HG03097 (cell line): ENCODE measurements at regions not wholly inside any gene's neighbourhood (a gene's known extent, or its start where the extent isn't known, plus 50 kb on each side); places are given as distances from the start of the nearest gene placed in this dataset.

Source experiments
- ATAC-seq: cut with Tn5 transposase; IDR thresholded peaks from one replicate; pipeline ENCODE4 v1.9.1; 2021; ENCODE audit not compliant: unreplicated experiment, low FRiP score

DNA sequence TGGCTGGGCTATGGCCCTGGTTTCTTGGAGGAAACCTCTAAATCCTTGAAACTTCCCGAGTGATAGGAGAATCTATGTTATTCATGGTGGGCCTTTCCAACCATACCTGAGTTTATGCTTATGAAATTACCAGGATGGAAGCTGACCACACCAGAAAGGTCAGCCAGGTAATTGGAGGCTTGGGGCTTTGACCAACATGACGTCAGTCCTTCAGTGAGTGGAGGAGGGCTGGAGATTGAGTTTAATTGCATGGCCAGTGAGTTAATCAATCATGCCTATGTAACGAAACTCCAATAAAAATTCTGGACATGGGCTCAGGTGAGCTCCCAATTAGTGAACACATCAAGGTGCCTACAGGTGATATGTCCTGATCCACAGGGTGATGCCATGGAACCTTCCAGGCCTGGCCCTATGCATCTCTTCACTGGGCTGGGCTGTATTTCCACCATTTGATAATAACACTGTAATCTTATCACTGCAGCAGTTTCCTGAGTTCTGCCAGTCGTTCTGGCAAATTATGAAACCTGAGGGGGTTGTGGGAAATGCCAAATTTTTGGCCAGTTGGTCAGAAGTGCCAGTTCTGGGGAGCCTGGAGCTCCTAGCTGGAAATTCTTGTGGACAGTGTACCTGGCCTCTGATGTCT, 106.5 kb downstream of the CDH26 start:
- ATAC-seq = no peak

DNA sequence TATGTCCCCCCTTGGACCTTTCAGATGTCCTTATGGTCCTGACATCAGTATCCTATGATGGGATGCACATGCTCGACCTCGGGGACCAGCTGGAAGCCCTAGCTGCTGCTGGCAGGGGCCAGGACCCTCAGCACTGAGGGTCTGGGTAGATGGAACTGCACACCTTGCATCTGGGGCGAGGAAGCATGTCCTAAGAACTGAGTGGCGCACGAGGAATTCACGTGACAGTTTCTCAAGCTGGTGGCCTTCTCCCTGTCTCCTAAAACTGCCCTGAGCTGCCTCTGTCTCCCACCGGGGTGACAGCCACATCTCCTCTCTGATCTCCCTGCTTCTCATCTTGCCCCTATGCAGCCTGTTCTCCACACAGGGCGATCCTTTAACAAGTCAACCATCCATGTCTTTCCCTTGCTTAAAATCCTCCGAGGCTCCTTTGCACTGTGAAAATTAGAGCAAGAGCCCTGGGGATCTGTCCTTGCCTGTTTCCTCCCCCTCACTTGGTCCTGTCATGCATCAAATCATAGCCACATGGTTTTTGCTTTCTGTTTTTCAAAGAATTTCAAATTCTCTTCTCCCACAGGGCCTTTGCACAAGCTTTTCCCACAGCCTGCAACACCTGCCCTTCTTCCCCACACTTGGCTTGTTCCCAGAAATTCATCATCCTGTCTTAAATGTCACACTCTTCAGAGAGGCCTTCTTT, 107.7 kb downstream of the CDH26 start:
- ATAC-seq = no peak

DNA sequence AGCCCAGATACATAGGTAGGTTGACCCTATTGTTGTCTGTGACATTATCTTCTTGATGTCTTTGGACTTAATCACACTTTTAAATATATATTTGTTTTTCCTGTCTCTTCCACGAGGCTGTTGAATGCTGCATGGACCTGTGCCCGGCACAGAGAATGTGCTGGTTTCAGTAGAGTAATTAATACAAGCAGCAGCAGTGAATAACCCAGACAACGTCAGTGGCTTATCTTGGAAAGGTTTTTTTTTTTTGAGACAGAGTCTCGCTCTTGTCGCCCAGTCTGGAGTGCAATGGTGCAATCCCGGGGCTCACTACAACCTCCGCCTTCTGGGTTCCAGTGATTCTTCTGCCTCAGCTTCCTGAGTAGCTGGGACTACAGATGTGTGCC, 108.2 kb downstream of the CDH26 start:
- no peak for ATAC-seq

DNA sequence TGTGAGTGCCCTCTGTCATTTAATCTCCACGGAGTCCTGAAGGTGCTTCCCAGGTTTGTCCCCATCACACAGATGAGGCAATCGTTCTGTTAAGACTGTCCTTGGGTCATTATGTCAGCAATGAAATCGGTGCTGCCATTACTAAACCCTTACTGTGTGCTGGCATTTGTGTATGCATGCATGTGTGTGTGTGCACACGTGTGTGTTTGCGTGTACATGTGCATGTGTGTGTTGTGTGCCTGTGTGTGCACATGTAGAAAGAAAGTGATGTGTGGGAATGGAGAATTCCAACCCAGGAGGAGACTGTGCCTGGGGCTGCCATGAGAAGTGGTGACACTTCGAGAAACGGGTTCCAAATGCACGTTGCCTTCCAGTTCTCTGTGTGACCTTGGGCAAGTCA, 110.3 kb downstream of the CDH26 start:
- no peak for ATAC-seq

DNA sequence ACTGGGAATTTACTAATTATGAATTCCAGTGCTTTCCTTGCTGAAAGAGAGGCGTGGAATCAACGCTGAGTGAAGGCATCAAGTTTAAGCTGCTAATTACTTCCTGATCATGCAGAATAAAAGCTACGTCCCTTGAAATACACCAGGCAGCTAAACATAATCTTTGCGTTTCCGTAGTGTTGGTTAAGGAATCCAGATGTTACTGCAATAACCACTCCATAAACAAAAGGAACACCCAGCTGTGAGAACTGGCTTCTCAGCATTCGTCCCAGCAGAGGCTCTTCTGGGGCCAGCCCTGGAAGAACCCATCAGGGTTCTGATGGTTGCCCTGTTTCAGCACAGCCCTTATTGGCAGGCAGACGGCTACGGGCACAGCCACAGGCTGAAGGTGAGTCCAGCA, 111.4 kb downstream of the CDH26 start:
- ATAC-seq = no peak

DNA sequence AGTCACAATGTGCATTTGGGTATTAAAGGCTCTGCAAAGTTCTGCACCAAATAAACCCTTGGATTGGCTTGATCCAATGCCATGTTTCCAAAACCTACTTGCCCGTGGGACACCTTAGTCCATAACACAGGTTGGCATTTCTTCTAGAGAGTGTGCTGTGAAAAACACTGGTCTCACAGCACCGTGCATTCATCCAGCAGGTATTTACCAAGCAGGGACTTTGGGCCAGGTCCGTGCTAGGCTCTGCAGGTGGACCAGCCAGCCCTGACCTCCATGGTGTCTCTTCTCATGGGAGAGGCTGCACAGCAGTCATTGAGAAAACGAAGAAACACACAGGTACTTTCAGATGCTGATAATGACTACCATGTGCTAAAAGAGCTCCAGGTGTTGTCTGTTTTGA, 112.6 kb downstream of the CDH26 start:
- ATAC-seq = no peak

DNA sequence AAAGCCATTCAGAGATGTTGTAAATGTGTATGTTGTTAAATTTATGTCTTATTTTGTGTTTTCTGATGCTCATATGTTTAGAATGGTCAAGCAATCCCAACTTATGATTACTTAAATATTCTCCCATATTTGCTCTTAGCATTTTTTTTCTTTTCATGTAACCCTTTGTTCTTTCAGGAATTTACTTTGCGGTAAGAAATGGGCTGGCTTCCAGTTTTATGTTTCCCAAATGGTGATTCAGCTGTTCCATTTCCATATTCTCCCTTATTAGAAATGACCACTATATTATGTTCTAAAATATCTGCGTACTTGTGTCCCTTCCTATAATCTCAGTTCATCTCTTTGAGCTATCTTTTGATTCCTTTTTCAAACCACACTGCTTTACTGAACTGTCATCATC, 113.7 kb downstream of the CDH26 start:
- no peak for ATAC-seq

DNA sequence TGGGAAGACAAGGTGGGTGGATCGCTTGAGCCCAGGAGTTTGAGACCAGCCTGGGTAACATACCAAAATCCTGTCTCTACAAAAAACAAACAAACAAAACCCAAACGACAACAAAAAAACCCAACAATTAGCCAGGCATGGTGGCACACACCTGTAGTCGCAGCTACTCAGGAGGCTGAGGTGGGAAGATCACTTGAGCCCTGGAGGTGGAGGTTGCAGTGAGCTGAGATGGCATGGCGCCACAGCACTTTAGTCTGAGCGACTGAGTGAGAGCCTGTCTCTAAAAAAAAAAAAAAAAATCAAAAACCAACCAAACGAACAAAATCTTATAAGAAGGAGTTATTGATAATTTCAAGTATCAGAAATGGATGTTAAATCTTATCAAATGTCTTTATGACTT, 114.9 kb downstream of the CDH26 start:
- ATAC-seq = no peak

DNA sequence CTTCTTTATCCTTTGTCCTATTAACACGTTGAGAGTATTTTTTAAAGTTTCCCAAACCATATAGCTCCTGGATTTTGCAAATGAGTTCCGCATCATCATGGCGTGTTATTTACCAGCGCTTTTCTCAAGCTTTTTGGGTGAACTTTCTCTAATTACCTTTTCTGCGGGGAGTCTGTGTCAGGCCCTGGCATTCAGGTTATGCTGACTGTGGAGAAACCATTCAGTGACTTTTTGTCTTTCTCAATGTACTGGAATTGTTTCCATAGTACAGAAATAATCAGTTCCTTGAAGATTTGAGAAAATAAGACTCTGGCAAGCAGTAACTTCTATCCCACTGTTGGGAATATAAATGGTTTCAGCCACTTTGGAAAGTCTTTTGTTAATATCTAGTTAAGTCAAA, 115.3 kb downstream of the CDH26 start:
- ATAC-seq = no peak

DNA sequence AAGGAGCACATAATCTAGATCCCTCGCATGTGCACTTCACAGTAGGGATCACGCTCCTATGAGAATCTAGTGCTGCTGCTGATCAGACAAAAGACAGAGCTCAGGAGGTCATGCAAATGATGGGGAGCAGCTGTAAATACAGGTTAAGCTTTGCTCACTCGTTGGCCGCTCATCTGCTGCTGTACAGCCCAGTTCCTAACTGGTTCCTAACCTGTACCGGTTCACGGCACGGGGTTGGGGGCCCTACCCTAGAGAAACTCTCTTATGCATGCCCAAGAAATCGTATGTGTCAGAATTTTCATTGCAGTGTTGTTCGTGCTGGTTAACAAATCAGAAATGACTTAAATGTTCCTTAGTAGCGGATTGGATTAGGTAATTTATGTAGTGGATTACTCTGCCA, 116.1 kb downstream of the CDH26 start:
- ATAC-seq = no peak

DNA sequence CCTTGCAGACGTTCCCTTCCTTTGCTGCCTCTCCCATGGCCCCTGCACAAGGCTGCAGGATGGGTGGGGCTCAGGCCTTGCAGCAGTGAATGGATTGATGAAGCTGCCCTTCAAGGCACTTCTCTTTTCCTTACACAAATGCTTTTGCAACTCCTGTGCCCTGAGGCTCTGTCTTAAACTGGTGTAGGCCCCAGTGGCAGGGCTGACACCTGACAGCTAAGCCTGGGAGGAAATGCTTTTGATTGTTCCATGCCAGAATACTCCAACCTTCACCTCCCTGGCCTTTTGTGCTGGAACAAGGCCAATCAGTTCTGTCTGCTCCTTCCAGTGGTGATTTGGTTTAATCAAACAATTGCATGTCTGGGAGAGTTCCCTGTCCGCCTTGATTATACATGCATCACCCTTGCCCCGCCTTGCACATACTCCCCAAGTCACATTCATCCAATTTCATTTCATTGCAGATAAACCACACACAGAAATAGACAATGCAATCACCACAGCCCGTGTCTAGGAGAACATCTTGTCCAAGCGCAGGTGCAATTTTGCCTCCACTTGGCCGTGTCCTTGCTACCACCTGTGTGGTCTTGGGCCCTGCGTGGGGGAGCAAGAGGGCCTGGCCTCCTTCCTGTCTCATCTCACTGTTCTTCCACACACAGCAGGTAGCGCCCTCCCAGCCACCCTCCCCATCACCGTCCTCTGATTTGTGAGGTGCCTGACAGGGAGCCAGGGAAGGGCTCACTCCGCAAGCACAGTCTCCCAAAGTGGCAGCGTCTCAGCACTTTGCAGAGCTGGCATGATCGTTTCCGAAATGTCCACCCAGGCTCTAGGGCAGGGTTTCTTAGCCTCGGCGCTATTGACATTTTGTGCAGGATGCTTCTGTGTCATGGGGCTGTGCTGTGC, 120.4 kb downstream of the CDH26 start:
- ATAC-seq = no peak

DNA sequence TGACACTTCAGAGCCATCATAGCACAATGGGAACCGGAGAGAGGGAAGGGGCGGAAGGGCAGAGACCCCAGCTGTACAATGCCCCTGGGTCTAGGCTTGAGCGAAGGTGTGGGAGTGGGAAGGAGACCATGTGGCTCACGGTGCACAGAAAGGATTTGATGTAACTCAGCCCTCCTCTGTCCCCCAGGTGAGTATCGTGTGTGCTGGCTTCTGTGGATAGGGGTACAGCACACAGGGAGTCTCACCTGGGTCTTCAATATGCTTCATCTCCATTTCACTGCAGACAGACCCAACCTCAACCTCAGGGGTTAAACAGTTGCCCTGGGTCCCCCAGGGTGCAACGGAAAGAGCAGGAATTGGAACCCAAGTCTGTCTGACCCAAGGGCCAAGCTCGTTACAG, 122.2 kb downstream of the CDH26 start:
- ATAC-seq = no peak

DNA sequence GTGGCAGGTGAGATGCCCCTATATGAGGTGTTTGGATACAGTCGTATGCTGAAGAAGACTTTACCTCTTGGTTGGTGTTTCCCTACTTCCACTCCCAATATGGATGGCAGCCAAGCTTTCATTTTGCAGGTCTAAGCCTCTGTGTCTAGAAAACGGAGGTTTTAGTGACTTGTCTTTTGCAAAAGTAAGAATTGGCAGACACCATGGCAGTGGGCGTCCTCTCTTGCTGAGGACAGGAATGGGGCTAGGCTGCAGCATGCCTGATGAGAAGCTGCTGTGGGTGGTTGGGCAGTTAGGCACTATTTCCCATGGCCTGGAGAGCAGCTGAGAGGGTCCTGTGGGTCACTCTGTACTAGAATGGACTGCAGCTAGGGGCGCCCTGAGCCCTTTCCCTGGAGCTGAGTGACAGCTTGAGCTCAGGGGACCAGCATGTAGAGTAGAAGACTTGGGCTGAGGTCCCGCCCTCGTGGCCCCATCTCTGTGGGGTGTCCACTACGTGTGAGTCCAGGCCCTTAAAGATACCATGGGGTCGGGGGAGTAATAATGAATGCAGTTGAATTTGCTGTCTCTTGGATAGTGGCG, 127.4 kb downstream of the CDH26 start:
- no peak for ATAC-seq

DNA sequence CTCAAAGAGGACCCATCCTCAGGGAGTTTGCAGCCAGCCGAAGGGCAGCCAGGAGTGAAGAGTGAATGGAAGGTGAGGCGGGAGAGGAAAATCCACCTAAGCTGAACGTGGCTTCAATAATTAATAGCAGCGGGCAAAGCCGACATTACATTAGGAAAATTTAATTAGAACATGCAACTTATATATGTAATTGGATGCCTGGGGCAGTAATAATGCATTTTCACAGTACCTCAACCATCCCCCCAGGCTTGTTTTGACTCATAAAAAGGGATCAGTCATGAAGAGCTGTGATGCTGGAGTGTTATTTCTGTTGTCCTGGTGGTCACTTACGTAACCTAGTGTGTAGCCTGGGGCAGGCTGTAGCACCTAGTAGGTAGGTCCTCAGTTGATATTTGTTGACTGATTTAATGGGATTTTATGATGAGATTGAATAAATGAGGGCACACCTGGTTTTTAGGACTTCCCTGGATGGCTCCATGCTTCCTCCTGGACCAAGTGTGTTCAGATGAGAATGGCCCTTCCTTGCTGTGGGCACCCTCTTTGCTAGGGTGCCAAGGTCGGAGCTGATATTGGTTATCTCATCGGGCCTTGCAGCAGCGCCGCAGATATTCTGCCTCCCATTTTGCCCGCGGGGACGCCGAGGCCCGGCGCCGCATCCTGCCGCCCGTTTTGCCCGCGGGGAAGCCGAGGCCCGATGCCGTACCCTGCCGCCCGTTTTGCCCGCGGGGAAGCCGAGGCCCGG, 128.8 kb downstream of the CDH26 start:
- ATAC-seq = no peak

DNA sequence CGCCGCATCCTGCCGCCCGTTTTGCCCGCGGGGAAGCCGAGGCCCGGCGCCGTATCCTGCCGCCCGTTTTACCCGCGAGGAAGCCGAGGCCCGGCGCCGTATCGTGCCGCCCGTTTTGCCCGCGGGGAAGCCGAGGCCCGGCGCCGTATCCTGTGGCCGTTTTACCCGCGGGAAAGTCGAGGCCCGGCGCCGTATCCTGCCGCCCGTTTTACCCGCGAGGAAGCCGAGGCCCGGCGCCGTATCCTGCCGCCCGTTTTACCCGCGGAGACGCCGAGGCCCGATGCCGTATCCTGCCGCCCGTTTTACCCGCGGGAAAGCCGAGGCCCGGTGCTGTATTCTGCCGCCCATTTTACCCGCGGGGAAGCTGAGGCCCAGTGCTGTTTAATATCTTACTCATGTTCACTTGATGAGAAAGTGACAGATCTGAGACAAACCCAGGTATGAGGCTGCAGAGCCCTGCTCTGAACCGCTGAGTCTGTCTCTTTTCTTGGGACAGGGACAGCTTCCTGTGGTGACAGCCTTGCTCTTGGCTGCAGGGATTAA, 129.4 kb downstream of the CDH26 start:
- ATAC-seq = no peak

DNA sequence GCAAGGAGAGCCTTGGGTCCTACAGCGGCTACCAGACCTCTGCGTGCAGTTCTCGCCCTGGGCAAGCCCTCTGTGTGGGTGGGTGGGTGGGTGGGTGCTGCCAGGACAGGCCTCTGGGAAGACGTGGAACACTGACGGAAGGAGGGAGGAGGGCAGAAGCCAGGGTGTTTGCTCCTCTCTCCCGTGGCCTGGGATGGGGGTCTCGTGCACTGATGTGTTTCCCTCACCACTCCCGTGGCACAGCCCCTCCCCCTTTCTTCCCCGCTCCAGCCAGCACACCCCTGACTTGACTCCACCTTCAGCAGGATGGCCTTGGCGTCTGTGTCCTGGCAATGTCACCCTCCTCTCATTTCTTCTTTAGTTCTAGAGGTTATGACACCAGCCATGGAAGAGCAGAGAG, 130.0 kb downstream of the CDH26 start:
- ATAC-seq = no peak

DNA sequence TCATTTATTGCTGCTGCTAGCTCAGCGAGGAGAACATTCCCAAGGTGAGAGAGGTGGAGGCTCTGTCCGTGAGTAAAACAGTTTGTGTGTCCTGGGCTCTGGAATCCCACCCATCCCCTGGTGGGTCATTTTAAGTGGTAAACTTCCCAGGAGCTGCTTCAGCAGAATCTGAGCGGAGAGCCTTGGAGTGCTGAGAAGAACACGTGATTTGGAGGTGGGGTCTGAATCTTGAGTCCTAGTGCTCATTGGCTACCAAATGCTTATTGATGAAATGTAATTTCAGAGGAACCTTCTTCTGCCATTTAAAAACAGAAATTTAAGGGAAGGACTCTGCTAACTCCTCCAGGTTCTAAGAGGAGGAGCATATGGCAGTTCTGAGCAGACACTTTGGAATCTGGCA, 132.4 kb downstream of the CDH26 start:
- ATAC-seq = no peak

DNA sequence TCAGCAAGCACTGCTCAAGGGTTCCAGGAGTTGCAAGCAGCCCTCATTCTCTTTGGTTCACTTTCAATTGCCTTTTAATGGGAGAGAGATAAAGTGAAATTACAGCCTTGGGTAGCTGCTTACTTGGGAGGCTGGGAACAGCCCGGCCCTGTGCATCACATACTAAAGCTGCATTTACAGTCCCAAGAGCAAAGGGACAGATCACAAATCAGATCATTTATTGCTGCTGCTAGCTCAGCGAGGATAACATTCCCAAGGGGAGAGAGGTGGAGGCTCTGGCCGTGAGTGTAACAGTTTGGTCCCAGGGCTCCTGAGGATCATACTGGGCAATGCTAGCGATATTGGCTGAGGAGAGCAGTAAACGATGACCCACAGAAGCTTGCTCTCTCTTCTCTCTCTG, 133.1 kb downstream of the CDH26 start:
- ATAC-seq = no peak

DNA sequence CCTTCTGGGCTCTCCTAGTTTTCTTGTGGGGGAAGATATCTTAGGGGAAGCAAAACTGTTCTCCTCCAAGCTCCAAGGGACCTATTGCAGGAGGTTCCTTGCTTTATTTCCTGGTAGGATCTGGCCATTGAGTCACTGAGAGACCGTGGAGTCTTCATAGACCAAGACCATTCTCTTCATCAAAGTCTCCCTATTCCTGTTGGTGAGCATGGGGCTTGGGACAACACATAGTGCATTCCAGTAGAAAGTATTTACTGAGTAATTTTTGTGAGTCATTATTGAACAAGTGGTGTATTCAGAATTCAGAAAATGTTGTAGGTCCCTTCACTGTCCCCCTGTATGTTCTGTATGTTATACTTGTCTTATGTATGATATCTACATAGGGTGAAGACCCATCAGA, 133.6 kb downstream of the CDH26 start:
- ATAC-seq = no peak

DNA sequence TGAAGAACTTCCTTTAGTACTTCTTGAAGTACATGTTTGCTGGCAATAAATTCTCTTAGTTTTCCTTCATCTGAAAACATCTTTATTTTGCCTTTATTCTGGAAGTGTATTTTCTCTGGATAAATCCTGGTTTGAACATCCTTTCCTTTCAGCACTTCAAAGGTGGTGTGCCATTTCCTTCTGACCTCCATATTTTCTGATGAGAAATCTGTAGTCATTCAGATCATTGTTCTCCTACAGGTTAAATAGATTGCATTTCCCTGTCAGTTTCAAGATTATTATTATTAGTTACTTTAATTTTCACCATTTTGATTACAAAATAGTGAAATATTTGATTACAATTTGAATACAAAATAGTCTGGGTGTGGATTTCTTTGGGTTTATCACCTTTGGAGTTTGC, 134.5 kb downstream of the CDH26 start:
- no peak for ATAC-seq
